22Rv1 (cell line): ENCODE measurements at regions not wholly inside any gene's neighbourhood (a gene's known extent, or its start where the extent isn't known, plus 50 kb on each side); places are given as distances from the start of the nearest gene placed in this dataset.

ENCODE experiments used
- H3K27ac ChIP-seq: fragments of 450-650 bp; 2 replicates; pipeline ENCODE4 v1.5.1; 2017
- ZFX ChIP-seq: fragments of 450-650 bp; IDR thresholded peaks from 2 replicates; pipeline ENCODE4 v1.6.1; 2017; ENCODE audit warnings: antibody characterized with exemption, borderline replicate concordance
- TF ChIP-seq, protein P1 (sequence below): fragments of 450-650 bp; IDR thresholded peaks from 2 replicates; pipeline ENCODE4 v1.5.1; 2017; ENCODE audit warnings: mild to moderate bottlenecking

DNA sequence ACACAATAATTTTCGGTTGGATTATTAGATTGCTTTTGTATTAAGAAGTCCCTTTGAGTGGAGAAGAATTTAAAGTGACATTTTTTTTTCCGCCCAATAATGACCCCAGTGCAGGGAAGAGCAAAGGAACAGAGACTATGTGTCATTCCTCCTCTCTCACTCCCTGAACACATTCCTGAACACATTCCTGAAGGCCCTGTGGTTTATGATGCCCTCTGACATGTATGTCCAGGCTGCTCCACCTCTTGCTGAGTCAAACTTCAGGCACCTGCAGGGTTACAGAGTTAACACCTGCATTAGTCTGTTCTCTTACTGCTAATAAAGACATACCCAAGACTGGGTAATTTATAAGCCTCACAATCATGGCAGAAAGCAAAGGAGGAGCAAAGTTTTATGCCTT is 704.0 kb upstream of the LRRN3 start:
- TF ChIP-seq, protein P1, sequence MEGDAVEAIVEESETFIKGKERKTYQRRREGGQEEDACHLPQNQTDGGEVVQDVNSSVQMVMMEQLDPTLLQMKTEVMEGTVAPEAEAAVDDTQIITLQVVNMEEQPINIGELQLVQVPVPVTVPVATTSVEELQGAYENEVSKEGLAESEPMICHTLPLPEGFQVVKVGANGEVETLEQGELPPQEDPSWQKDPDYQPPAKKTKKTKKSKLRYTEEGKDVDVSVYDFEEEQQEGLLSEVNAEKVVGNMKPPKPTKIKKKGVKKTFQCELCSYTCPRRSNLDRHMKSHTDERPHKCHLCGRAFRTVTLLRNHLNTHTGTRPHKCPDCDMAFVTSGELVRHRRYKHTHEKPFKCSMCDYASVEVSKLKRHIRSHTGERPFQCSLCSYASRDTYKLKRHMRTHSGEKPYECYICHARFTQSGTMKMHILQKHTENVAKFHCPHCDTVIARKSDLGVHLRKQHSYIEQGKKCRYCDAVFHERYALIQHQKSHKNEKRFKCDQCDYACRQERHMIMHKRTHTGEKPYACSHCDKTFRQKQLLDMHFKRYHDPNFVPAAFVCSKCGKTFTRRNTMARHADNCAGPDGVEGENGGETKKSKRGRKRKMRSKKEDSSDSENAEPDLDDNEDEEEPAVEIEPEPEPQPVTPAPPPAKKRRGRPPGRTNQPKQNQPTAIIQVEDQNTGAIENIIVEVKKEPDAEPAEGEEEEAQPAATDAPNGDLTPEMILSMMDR, result no peak
- TF ChIP-seq ZFX, result no peak
- H3K27ac ChIP-seq, result no peak overlapping the region

DNA sequence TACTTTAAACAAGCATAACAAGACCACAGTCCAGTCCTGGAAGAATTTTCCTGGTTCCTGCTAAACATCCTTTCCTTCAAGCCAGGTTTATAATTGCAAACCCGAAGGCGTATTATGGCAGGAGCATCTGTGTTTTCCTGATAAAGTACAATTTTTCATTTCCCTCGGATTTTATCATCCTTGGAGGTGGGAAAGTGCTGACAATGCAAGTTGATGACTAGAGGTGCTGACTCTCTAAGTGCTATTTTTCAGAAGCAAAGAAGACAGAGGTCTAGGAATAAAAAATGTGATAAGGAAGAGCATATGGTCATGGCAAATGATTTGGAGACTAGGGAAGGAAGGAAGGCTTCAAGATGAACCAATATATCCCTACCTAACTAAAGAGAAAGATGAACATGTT is 703.2 kb upstream of the LRRN3 start:
- TF ChIP-seq ZFX, result no peak
- TF ChIP-seq, protein P1, result no peak
- no peak overlapping the region for H3K27ac ChIP-seq

DNA sequence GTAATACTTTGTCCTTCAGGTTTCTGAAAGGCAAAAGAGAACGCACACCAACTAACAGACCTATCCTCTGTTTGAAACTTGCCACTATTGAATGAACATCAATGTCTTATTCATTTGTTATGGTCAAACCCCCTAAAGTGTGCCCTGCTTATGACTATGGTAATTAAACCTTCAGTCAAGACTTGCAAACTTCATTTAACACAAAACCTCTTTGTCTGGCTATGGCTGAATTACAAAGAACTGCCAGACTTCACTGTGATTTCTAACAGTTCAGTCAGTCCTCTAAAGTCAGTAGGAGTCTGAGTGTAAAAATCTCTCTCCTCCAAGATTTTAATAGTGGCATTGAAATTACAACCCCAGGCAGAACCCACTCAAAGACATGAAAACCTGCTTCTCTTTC is 702.5 kb upstream of the LRRN3 start:
- no peak overlapping the region for H3K27ac ChIP-seq
- TF ChIP-seq ZFX, result no peak
- TF ChIP-seq, protein P1, result no peak

DNA sequence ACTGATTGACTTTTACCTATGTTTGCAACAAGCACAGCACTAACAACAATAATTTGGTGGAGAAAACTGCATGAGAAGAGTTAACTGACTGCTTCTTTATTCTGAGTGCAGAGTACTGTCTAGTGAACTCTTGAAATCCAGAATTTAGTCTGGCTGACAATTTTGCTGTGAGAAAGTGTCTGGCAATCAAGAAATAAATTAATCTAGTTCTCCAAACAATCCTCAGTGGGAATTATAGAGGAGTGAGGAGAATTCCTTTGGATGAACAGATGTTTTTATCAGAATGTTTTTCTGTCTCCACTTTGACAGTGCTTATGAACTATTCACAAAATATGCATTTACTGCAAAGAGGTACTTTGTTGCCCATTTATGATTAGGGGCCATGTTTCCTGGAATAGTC is 694.9 kb upstream of the LRRN3 start:
- no peak for TF ChIP-seq ZFX
- TF ChIP-seq, protein P1, result no peak
- no peak overlapping the region for H3K27ac ChIP-seq

DNA sequence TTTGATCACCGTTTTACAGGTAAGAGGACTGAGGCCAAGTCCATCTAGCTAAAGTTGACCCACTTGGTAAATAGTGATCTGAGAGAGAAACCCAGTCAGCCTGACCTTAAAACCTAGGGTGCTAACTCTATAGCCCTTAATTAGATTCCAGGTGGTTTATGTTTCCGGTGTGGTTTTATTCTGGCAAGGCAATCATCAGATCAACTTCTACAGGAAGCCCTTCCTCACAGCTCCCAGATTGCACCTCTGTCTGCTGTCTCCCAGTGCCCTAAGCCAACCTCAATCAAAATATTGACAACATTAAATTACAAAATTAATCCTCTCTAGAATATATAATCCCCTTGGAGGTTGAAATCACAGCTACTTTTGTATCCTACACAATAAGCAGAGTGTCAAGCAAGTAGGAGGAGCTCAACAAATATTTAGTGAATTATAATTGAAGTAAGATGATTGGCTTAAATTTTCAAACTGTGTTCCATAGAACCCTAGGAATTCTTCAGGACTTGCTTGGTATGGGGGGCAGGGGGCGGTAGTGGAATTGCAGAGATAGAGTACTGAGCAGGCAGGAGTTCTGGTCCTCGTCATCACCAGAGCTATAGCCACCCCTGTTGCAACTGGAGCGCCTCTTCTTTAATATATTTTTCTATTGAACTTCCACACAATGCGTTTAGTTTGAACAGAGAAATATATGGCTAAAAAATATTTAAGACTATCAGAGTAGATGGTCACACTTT is 692.8 kb upstream of the LRRN3 start:
- TF ChIP-seq ZFX, result no peak
- TF ChIP-seq, protein P1, result no peak
- H3K27ac ChIP-seq, result no peak overlapping the region

DNA sequence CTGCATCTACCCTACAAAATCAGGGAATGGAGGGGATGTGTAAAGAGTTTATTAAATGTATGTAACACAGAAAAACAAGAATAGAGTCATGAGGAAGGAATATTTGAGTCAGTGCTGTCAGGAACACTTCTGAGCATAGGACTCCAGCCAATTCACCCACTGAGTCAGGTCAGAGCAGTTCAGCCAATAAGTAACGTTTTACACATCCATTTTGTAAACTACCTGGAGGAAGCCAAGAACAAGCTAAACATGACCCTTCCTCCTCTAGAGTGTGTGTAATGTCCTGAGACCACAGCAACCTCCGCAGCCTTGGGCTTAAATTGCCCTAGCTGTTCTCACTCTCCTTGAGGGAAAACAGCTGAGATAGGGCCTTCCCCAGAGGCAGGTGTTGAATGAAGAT is 691.5 kb upstream of the LRRN3 start:
- no peak overlapping the region for H3K27ac ChIP-seq
- TF ChIP-seq, protein P1, result no peak
- TF ChIP-seq ZFX, result no peak

DNA sequence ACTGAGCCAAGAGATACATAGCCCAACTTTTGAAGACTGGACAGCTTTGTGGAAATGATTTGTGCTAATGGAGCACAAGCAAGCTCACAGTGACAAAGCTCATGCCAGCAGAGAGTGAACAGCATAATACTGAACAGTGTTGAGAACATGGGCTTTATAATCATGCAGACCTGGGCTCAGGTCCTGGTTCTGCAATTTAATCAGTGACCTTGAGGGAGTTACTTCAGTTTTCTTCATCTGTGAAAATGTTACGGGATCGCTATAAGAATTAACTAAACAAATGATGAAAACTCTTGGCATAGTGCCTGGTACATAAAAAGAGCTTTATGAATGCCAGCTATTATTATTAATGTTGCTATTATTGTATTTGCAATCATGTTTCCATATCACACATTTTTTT is 690.5 kb upstream of the LRRN3 start:
- H3K27ac ChIP-seq, result no peak overlapping the region
- TF ChIP-seq, protein P1, result no peak
- TF ChIP-seq ZFX, result no peak
